Keratinocyte (primary cell): ENCODE measurements at regions not wholly inside any gene's neighbourhood (a gene's known extent, or its start where the extent isn't known, plus 50 kb on each side); places are given as distances from the start of the nearest gene placed in this dataset.

ENCODE experiments used
- DNase-seq: peaks from one replicate; pipeline ENCODE4 v3.0.0-alpha.2; 2011; ENCODE audit warnings: low read depth, missing footprints, low spot score
- FAIRE-seq: peaks from 2 replicates; lab custom pipeline; 2011; peaks lifted over from hg19 to GRCh38; lab: Jason Lieb, UNC
- H2AFZ ChIP-seq: 2 replicates; pipeline ENCODE4 v1.6.0; 2012; ENCODE audit warnings: low read length, control low read depth, inconsistent platforms; ENCODE audit not compliant: control insufficient read depth
- H3K27ac ChIP-seq: 2 replicates; pipeline ENCODE4 v1.5.1; 2011; ENCODE audit warnings: low read length; ENCODE audit not compliant: control insufficient read depth, insufficient read depth
- H3K27me3 ChIP-seq: 3 replicates; pipeline ENCODE4 v1.6.0; 2011; ENCODE audit warnings: low read length; ENCODE audit not compliant: control insufficient read depth, insufficient read depth; ENCODE audit errors: extremely low read depth
- H3K36me3 ChIP-seq, 2 experiments: 2 replicates in 1 of 2; 3 replicates in 1 of 2; pipeline ENCODE4 v1.5.1; 2011; ENCODE audit warnings: low read length in 2 of 2, mild to moderate bottlenecking in 1 of 2; ENCODE audit not compliant: control insufficient read depth in 2 of 2, insufficient read depth in 2 of 2; ENCODE audit errors: extremely low read depth in 1 of 2
- H3K4me1 ChIP-seq: 3 replicates; pipeline ENCODE4 v1.5.1; 2011; ENCODE audit warnings: low read length; ENCODE audit not compliant: control insufficient read depth, insufficient read depth; ENCODE audit errors: extremely low read depth
- H3K4me2 ChIP-seq: 3 replicates; pipeline ENCODE4 v1.6.0; 2011; ENCODE audit warnings: low read depth, low read length; ENCODE audit not compliant: control insufficient read depth, insufficient read depth; ENCODE audit errors: extremely low read depth
- H3K4me3 ChIP-seq, 3 experiments: fragments of 200-600 bp in 1 of 3; sonication (generic) in 1 of 3; 2 replicates in 2 of 3; 3 replicates in 1 of 3; pipeline ENCODE4 v1.5.1; 2011 to 2016; ENCODE audit warnings: low read length in 3 of 3, mild to moderate bottlenecking in 3 of 3, control low read depth in 2 of 3, inconsistent platforms in 1 of 3, low read depth in 1 of 3, mixed read lengths in 1 of 3, mixed run types in 1 of 3, moderate library complexity in 1 of 3; ENCODE audit not compliant: control insufficient read depth in 2 of 3, insufficient read depth in 2 of 3; ENCODE audit errors: extremely low read depth in 1 of 3
- H3K79me2 ChIP-seq: 2 replicates; pipeline ENCODE4 v1.6.0; 2012; ENCODE audit warnings: low read length; ENCODE audit not compliant: control insufficient read depth, insufficient read depth
- H3K9ac ChIP-seq: 3 replicates; pipeline ENCODE4 v1.6.0; 2011; ENCODE audit warnings: low read length; ENCODE audit not compliant: control insufficient read depth, insufficient read depth; ENCODE audit errors: extremely low read depth
- H3K9me1 ChIP-seq: 3 replicates; pipeline ENCODE4 v1.6.0; 2011; ENCODE audit warnings: low read length; ENCODE audit not compliant: control insufficient read depth, insufficient read depth; ENCODE audit errors: extremely low read depth
- H3K9me3 ChIP-seq: 2 replicates; pipeline ENCODE4 v1.5.1; 2012; ENCODE audit warnings: low read depth, low read length; ENCODE audit not compliant: control insufficient read depth
- H4K20me1 ChIP-seq: 3 replicates; pipeline ENCODE4 v1.6.0; 2011; ENCODE audit warnings: low read length; ENCODE audit not compliant: control insufficient read depth, insufficient read depth; ENCODE audit errors: extremely low read depth
- EZH2 ChIP-seq: IDR thresholded peaks from one replicate; pipeline ENCODE4 v1.6.1; 2012; ENCODE audit warnings: inconsistent platforms, mild to moderate bottlenecking, low read length, moderate library complexity
- dilution Hi-C: fragments of 300-500 bp; cut with MboI; formaldehyde crosslinking; loops from one replicate; pipeline ENCODE4 v1.7.0; 2020; ENCODE audit warnings: low sequenced_read_pairs; ENCODE audit not compliant: extremely low pct_ligation_motif_present
- TF ChIP-seq, protein P1 (sequence below), 3 experiments: IDR thresholded peaks in 1 of 3; conservative IDR thresholded peaks in 1 of 3; optimal IDR thresholded peaks in 1 of 3; 2 replicates in 2 of 3; 3 replicates in 1 of 3; pipeline versions ENCODE3 to v1.5.1; 2011; ENCODE audit warnings: low read length in 3 of 3, mild to moderate bottlenecking in 3 of 3, moderate library complexity in 2 of 3, control low read depth in 1 of 3, inconsistent platforms in 1 of 3; ENCODE audit not compliant: insufficient read depth in 2 of 3; ENCODE audit errors: extremely low read depth in 1 of 3

DNA sequence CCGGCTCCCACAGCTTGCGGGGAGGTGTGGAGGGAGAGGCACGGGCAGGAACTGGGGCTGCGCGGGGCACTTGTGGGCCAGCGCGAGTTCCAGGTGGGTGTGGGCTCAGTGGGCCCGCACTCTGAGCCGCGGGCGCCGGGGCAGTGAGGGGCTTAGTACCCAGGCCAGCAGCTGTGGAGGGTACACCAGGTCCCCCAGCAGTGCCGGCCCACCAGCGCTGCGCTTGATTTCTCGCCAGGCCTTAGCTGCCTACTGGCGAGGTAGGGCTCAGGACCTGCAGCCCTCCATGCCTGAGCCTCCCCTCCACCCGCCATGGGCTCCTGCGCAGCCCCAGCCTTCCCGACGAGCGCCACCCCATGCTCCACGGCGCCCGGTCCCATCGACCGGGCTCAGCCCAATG lies 337.9 kb upstream of the ACVR2A start:
- H3K9ac ChIP-seq = no peak overlapping the region

DNA sequence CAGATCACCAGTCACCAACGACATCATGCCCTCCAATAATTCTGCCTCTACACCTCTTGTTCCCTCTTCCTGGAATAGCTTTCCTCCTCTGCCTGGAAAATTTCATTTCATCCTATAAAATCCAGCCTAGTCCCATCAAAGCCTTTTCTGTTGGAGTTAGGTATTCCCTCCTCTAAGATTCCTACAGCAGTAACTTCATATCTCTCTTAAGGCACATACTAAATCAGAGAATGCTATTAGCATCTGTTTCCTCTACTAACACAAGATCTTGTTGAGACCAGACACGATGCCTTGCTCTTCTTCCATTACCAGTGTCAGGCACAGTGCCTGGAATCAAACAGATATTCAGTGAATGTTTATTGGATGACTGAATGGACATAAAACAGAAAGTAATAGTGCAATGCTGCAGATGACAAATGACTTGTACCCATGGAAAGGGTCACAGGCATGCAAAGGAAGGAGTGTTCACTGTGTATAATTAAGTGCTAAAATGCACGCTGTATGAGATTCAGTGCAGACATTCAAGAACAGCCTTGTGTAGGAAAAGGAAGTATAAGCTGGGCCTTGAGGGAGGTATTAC lies 342.0 kb upstream of the ACVR2A start:
- no peak for TF ChIP-seq EZH2
- TF ChIP-seq, protein P1, sequence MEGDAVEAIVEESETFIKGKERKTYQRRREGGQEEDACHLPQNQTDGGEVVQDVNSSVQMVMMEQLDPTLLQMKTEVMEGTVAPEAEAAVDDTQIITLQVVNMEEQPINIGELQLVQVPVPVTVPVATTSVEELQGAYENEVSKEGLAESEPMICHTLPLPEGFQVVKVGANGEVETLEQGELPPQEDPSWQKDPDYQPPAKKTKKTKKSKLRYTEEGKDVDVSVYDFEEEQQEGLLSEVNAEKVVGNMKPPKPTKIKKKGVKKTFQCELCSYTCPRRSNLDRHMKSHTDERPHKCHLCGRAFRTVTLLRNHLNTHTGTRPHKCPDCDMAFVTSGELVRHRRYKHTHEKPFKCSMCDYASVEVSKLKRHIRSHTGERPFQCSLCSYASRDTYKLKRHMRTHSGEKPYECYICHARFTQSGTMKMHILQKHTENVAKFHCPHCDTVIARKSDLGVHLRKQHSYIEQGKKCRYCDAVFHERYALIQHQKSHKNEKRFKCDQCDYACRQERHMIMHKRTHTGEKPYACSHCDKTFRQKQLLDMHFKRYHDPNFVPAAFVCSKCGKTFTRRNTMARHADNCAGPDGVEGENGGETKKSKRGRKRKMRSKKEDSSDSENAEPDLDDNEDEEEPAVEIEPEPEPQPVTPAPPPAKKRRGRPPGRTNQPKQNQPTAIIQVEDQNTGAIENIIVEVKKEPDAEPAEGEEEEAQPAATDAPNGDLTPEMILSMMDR (optimal IDR thresholded peaks at IDR 0.05 in 1 of 3, IDR thresholded peaks at IDR 0.05 in 1 of 3, conservative IDR thresholded peaks at IDR 0.05 in 1 of 3; ENCODE audit: extremely low read depth in 1 of 3, insufficient read depth in 2 of 3, low read length in 3 of 3) = no peak
- no peak for DNase-seq
- no peaks in the 10 kb centered on the region for H4K20me1 ChIP-seq
- H3K4me1 ChIP-seq = no peaks in the 10 kb centered on the region
- dilution Hi-C loops = no loop called here
- H3K4me2 ChIP-seq = no peak overlapping the region
- FAIRE-seq = no peak
- no peaks in the 10 kb centered on the region for H3K9me3 ChIP-seq
- no peak overlapping the region for H3K9ac ChIP-seq
- no peak overlapping the region for H3K4me3 ChIP-seq
- H3K27me3 ChIP-seq = no peaks in the 10 kb centered on the region
- H3K9me1 ChIP-seq = no peaks in the 10 kb centered on the region
- H3K27ac ChIP-seq = no peak overlapping the region
- no peaks in the 10 kb centered on the region for H3K79me2 ChIP-seq
- H3K36me3 ChIP-seq = no peaks in the 10 kb centered on the region
- H2AFZ ChIP-seq = no peak overlapping the region

More for the DNA sequence above, 337.9 kb upstream of the ACVR2A start:
- Histone ChIP-seq H3K36me3 (no peaks in the 10 kb centered on the region), H3K4me3 (no peak overlapping the region), H4K20me1 (no peaks in the 10 kb centered on the region), H3K9me1 (no peaks in the 10 kb centered on the region), H3K27ac (no peak overlapping the region), H3K4me1 (no peaks in the 10 kb centered on the region), H3K9me3 (no peaks in the 10 kb centered on the region), H3K4me2 (no peak overlapping the region), H3K79me2 (no peaks in the 10 kb centered on the region), H2AFZ (no peak overlapping the region), H3K27me3 (no peaks in the 10 kb centered on the region)
- no peak for DNase-seq
- no peak for FAIRE-seq
- TF ChIP-seq, protein P1 (optimal IDR thresholded peaks at IDR 0.05 in 1 of 3, IDR thresholded peaks at IDR 0.05 in 1 of 3, conservative IDR thresholded peaks at IDR 0.05 in 1 of 3; ENCODE audit: extremely low read depth in 1 of 3, insufficient read depth in 2 of 3, low read length in 3 of 3) = no peak
- TF ChIP-seq EZH2 = no peak
- dilution Hi-C loops = no loop called here
